ENCODE measurements at regions not wholly inside any gene's neighbourhood (a gene's known extent, or its start where the extent isn't known, plus 50 kb on each side); places are given as distances from the start of the nearest gene placed in this dataset.
"Not testable (repeated sequence)": the region's sequence is repeated elsewhere in the genome, so short reads cannot be mapped to it uniquely, and the experiment has no call there.

GRCh38 chr18:961644-962355 lies 57.1 kb downstream of the ADCYAP1 start:
- Histone ChIP-seq H3K36me3 (ENCODE audit: insufficient read depth, insufficient read length, low read length) (no peaks in the 10 kb centered on the region), H3K27me3 (ENCODE audit: insufficient read depth, insufficient read length) (no peaks in the 10 kb centered on the region), H3K9me3 (ENCODE audit: insufficient read depth, low read length) (no peaks in the 10 kb centered on the region), H3K4me1 (ENCODE audit: insufficient read depth, insufficient read length) (no peaks in the 10 kb centered on the region), H3K4me3 (ENCODE audit: insufficient read length, low read depth) (peak overlapping the region; percentile 26), H3K9ac (ENCODE audit: insufficient read length, low read depth) (peak overlapping the region; percentile 52)
- no peak for TF ChIP-seq SUZ12 (IDR thresholded peaks at IDR 0.05; ENCODE audit: extremely low read depth, insufficient read depth, insufficient read length)
- no peak for TF ChIP-seq YY1 (IDR thresholded peaks at IDR 0.05; ENCODE audit: insufficient read depth, insufficient read length)
- TF ChIP-seq ZNF274 (IDR thresholded peaks at IDR 0.05; ENCODE audit: low read depth, low read length) = no peak
- no peak for DNase-seq (ENCODE audit: low read depth, low spot score)

- DNase-seq (ENCODE audit: low read depth, low spot score) = no peak
- H3K4me1 ChIP-seq (ENCODE audit: insufficient read depth, insufficient read length) = no peaks in the 10 kb centered on the region
- TF ChIP-seq ZNF274 (IDR thresholded peaks at IDR 0.05; ENCODE audit: low read depth, low read length) = no peak
- no peak for TF ChIP-seq SUZ12 (IDR thresholded peaks at IDR 0.05; ENCODE audit: extremely low read depth, insufficient read depth, insufficient read length)
- no peak for TF ChIP-seq YY1 (IDR thresholded peaks at IDR 0.05; ENCODE audit: insufficient read depth, insufficient read length)
- H3K36me3 ChIP-seq (ENCODE audit: insufficient read depth, insufficient read length, low read length) = no peaks in the 10 kb centered on the region
- no peak overlapping the region for H3K9ac ChIP-seq (ENCODE audit: insufficient read length, low read depth)
- no peaks in the 10 kb centered on the region for H3K27me3 ChIP-seq (ENCODE audit: insufficient read depth, insufficient read length)
- no peak overlapping the region for H3K4me3 ChIP-seq (ENCODE audit: insufficient read length, low read depth)
- H3K9me3 ChIP-seq (ENCODE audit: insufficient read depth, low read length) = no peaks in the 10 kb centered on the region
Measured at GRCh38 chr18:963276-963675, 58.6 kb downstream of the ADCYAP1 start.

- Histone ChIP-seq H3K9ac (ENCODE audit: insufficient read length, low read depth) (no peak overlapping the region), H3K4me1 (ENCODE audit: insufficient read depth, insufficient read length) (no peaks in the 10 kb centered on the region), H3K27me3 (ENCODE audit: insufficient read depth, insufficient read length) (no peaks in the 10 kb centered on the region), H3K9me3 (ENCODE audit: insufficient read depth, low read length) (no peaks in the 10 kb centered on the region), H3K4me3 (ENCODE audit: insufficient read length, low read depth) (no peak overlapping the region), H3K36me3 (ENCODE audit: insufficient read depth, insufficient read length, low read length) (no peaks in the 10 kb centered on the region)
- TF ChIP-seq SUZ12 (IDR thresholded peaks at IDR 0.05; ENCODE audit: extremely low read depth, insufficient read depth, insufficient read length) (no peak), ZNF274 (IDR thresholded peaks at IDR 0.05; ENCODE audit: low read depth, low read length) (no peak), YY1 (IDR thresholded peaks at IDR 0.05; ENCODE audit: insufficient read depth, insufficient read length) (no peak)
- no peak for DNase-seq (ENCODE audit: low read depth, low spot score)
Measured at GRCh38 chr18:965921-966758, 61.5 kb downstream of the ADCYAP1 start.

GRCh38 chr18:966759-967576 lies 62.3 kb downstream of the ADCYAP1 start:
- H3K4me1 ChIP-seq (ENCODE audit: insufficient read depth, insufficient read length) = no peaks in the 10 kb centered on the region
- H3K27me3 ChIP-seq (ENCODE audit: insufficient read depth, insufficient read length) = no peaks in the 10 kb centered on the region
- no peaks in the 10 kb centered on the region for H3K9me3 ChIP-seq (ENCODE audit: insufficient read depth, low read length)
- H3K4me3 ChIP-seq (ENCODE audit: insufficient read length, low read depth) = no peak overlapping the region
- DNase-seq (ENCODE audit: low read depth, low spot score) = no peak
- no peak for TF ChIP-seq SUZ12 (IDR thresholded peaks at IDR 0.05; ENCODE audit: extremely low read depth, insufficient read depth, insufficient read length)
- H3K9ac ChIP-seq (ENCODE audit: insufficient read length, low read depth) = no peak overlapping the region
- H3K36me3 ChIP-seq (ENCODE audit: insufficient read depth, insufficient read length, low read length) = no peaks in the 10 kb centered on the region

- not testable (repeated sequence) for H3K4me3 ChIP-seq (ENCODE audit: insufficient read length, low read depth); H3K4me1 ChIP-seq (ENCODE audit: insufficient read depth, insufficient read length); DNase-seq (ENCODE audit: low read depth, low spot score); H3K36me3 ChIP-seq (ENCODE audit: insufficient read depth, insufficient read length, low read length); H3K9me3 ChIP-seq (ENCODE audit: insufficient read depth, low read length); H3K9ac ChIP-seq (ENCODE audit: insufficient read length, low read depth); H3K27me3 ChIP-seq (ENCODE audit: insufficient read depth, insufficient read length)
Measured at GRCh38 chr18:968910-969309, 64.2 kb downstream of the ADCYAP1 start.

GRCh38 chr18:969311-969710 lies 64.6 kb downstream of the ADCYAP1 start:
- DNase-seq (ENCODE audit: low read depth, low spot score); H3K27me3 ChIP-seq (ENCODE audit: insufficient read depth, insufficient read length); H3K4me3 ChIP-seq (ENCODE audit: insufficient read length, low read depth); H3K9ac ChIP-seq (ENCODE audit: insufficient read length, low read depth); H3K9me3 ChIP-seq (ENCODE audit: insufficient read depth, low read length); H3K36me3 ChIP-seq (ENCODE audit: insufficient read depth, insufficient read length, low read length); H3K4me1 ChIP-seq (ENCODE audit: insufficient read depth, insufficient read length): not testable (repeated sequence)

GRCh38 chr18:974606-975005 lies 69.9 kb downstream of the ADCYAP1 start:
- H3K4me1 ChIP-seq (ENCODE audit: insufficient read depth, insufficient read length); H3K9ac ChIP-seq (ENCODE audit: insufficient read length, low read depth); H3K4me3 ChIP-seq (ENCODE audit: insufficient read length, low read depth); H3K9me3 ChIP-seq (ENCODE audit: insufficient read depth, low read length); H3K36me3 ChIP-seq (ENCODE audit: insufficient read depth, insufficient read length, low read length); DNase-seq (ENCODE audit: low read depth, low spot score); H3K27me3 ChIP-seq (ENCODE audit: insufficient read depth, insufficient read length): not testable (repeated sequence)

- DNase-seq (ENCODE audit: low read depth, low spot score); H3K9me3 ChIP-seq (ENCODE audit: insufficient read depth, low read length); H3K27me3 ChIP-seq (ENCODE audit: insufficient read depth, insufficient read length); H3K9ac ChIP-seq (ENCODE audit: insufficient read length, low read depth); H3K36me3 ChIP-seq (ENCODE audit: insufficient read depth, insufficient read length, low read length); H3K4me1 ChIP-seq (ENCODE audit: insufficient read depth, insufficient read length): not testable (repeated sequence)
- H3K4me3 ChIP-seq (ENCODE audit: insufficient read length, low read depth) = peak overlapping the region; percentile 24
Measured at GRCh38 chr18:976393-977128, 71.9 kb downstream of the ADCYAP1 start.

GRCh38 chr18:977327-977726 lies 72.7 kb downstream of the ADCYAP1 start:
- not testable (repeated sequence) for DNase-seq (ENCODE audit: low read depth, low spot score); H3K27me3 ChIP-seq (ENCODE audit: insufficient read depth, insufficient read length); H3K36me3 ChIP-seq (ENCODE audit: insufficient read depth, insufficient read length, low read length); H3K9me3 ChIP-seq (ENCODE audit: insufficient read depth, low read length); H3K9ac ChIP-seq (ENCODE audit: insufficient read length, low read depth); H3K4me3 ChIP-seq (ENCODE audit: insufficient read length, low read depth); H3K4me1 ChIP-seq (ENCODE audit: insufficient read depth, insufficient read length)

- not testable (repeated sequence) for H3K27me3 ChIP-seq (ENCODE audit: insufficient read depth, insufficient read length); H3K36me3 ChIP-seq (ENCODE audit: insufficient read depth, insufficient read length, low read length); DNase-seq (ENCODE audit: low read depth, low spot score); H3K4me3 ChIP-seq (ENCODE audit: insufficient read length, low read depth); H3K9me3 ChIP-seq (ENCODE audit: insufficient read depth, low read length); H3K9ac ChIP-seq (ENCODE audit: insufficient read length, low read depth); H3K4me1 ChIP-seq (ENCODE audit: insufficient read depth, insufficient read length)
Measured at GRCh38 chr18:977732-978131, 73.1 kb downstream of the ADCYAP1 start.

Data from NT2/D1 (cell line).